Choroid plexus epithelial cell (primary cell): ENCODE measurements at regions not wholly inside any gene's neighbourhood (a gene's known extent, or its start where the extent isn't known, plus 50 kb on each side); places are given as distances from the start of the nearest gene placed in this dataset.

ENCODE experiments used
- DNase-seq: peaks from one replicate; pipeline ENCODE4 v3.0.0-alpha.2; 2010; ENCODE audit warnings: low read depth
- H3K4me3 ChIP-seq: 2 replicates; pipeline ENCODE4 v1.5.1; 2011; ENCODE audit warnings: low read depth, mild to moderate bottlenecking, control low read depth, low read length, moderate library complexity
- CTCF ChIP-seq: conservative IDR thresholded peaks from 2 replicates; pipeline ENCODE4 v1.5.1; 2011; ENCODE audit warnings: low read depth, mild to moderate bottlenecking, control low read depth, inconsistent platforms, low read length, moderate library complexity

DNA sequence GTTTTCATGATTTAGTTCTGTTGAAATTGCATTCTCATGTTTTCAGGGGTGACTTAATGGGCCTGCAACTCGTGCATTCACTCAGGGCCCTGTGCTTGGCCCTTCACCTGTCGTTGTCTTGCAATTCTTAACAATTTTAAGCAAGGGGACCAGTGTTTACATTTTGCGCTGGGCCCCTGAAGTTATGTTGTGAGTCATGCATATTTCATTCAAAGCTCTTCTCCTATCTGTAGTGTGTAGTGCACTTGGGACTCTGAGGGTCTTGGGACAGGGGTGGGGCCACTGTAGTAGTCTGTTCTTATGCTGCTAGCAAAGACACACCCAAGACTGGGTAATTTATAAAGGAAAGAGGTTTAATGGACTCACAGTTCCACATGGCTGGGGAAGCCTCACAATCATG lies 211.2 kb upstream of the RXFP2 start:
- TF ChIP-seq CTCF, result no peak
- no peak for DNase-seq
- H3K4me3 ChIP-seq, result no peak overlapping the region

DNA sequence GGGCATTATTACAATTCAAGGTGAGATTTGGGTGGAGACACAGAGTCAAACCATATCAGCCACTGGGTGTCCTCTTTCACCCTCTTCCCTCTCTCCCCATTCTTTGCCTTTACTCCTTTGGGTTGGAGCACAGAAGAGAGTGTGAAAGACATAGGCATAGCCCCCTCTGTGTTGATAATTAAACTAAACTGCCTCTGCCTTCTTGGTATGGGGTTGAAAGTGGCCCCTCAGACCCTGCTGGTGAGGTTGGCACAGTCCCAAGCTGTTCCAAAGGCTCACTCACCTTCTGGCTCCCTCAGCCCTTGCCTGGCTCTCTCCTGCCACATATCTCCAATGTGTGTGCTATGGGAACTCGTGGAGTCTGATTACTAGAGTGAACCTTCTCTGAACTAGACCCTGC lies 210.6 kb upstream of the RXFP2 start:
- no peak for TF ChIP-seq CTCF
- H3K4me3 ChIP-seq, result no peak overlapping the region
- no peak for DNase-seq

DNA sequence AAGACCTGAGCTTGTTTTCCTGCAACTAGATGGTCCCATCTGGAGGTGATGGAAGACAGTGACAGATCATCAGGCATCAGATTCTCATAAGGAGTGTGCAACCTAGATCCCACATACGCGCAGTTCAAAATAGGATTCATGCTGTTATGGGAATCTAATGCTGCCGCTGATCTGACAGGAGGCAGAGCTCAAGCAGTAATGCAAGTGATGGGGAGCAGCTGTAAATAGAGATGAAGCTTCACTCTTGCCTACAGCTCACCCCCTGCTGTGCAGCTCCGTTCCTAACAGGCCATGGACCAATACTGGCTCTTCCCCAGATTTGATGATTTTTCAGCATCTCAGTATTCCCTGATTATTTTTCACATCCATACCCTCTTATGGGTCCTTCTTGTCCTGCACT lies 208.4 kb upstream of the RXFP2 start:
- no peak for TF ChIP-seq CTCF
- H3K4me3 ChIP-seq, result no peak overlapping the region
- DNase-seq, result no peak

DNA sequence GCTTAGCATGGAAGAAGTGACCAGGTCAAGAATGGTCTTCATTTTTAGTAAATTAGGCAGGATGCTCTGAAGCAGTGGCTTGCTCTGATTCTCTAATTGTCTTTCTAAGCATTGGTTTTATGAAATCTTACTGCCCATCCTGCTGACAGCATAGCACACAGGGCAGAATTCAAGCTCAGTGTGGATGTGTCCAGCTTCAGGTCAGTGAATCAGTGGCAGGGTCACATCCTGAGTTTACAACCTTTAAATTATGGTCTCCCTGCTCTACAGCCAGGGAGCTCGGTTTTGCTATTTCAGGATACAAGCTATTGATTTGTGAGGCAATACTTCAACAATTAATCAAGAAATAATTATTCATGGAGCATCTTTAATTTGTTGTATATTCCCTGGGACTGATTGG lies 202.3 kb upstream of the RXFP2 start:
- no peak for DNase-seq
- H3K4me3 ChIP-seq, result no peak overlapping the region
- no peak for TF ChIP-seq CTCF

DNA sequence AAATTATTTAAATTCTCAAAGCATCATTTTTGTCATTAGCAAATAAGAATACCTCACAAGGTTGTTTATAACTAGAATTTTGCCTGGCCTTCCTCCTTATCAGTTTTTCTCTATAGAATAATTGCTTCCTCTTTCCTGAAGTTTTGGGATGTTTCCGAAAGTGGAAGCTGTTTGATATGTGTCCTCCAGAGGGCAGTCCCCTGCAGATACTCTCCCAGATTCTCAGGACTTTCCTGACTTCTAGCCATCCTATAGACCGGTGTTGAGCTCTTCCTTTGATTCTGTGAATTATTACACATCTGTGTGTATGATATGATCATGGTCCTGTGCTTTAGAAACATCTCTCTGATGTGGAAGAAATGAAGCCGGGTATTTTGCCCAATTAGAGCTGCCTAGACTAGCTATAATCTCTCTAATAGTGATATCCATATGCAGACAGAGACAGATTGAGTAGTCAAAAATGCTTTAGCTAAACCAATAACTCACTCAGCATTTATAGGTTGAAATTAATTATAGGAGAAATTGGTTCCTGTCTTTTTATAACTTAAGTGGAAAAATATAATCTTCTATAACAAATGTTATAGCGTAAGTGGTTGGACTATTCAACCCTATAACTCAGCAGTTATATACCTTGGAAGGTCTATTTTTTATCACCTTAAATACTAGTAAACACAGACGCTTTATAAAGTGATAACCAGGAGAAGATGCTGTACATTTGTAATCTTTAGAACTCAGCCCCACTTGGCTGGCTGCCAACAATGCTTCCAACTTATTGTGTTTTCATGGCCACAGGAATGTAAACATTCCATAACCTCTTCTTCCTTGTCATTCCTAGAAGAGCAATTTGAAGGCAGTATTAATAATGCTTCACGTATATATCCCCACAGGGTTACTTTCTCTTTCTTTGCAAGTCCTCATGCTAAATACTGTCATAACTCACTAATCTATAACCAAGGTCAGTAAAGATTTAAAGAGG lies 201.0 kb upstream of the RXFP2 start:
- peak; percentile 79 for TF ChIP-seq CTCF
- no peak overlapping the region for H3K4me3 ChIP-seq
- DNase-seq, result peak; percentile 65

- no peak for DNase-seq
- H3K4me3 ChIP-seq, result no peak overlapping the region
- TF ChIP-seq CTCF, result no peak
These were observed 199.0 kb upstream of the RXFP2 start for GRCh38 chr13:31540281-31540680.

DNA sequence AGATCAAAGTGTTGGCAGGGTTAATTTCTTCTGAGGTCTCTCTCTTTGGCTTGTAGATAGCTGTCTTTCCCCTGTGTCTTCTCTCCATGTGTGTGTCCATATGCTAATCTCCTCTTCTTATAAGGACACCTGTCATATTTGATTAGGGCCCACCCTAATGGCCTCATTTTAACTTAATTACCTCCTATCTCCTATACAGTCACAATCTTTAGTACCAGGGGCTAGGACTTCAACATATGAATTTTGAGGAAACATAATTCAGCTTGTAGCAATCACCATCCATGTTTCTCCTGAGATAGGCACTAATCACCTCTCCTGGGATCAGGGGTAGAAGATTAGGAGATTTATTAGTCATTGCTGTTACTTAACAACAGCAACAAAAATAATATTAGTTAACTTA lies 196.1 kb upstream of the RXFP2 start:
- no peak for DNase-seq
- H3K4me3 ChIP-seq, result no peak overlapping the region
- no peak for TF ChIP-seq CTCF
